NOMO-1 (cell line): ENCODE measurements at regions not wholly inside any gene's neighbourhood (a gene's known extent, or its start where the extent isn't known, plus 50 kb on each side); places are given as distances from the start of the nearest gene placed in this dataset.
"Not testable (repeated sequence)": the region's sequence is repeated elsewhere in the genome, so short reads cannot be mapped to it uniquely, and the experiment has no call there.

Source experiments
- DNase-seq, 2 experiments: peaks; one replicate each; lab custom pipeline; 2025; ENCODE audit not compliant: unreplicated experiment in 2 of 2; lab: John Stamatoyannopoulos, UW

DNA sequence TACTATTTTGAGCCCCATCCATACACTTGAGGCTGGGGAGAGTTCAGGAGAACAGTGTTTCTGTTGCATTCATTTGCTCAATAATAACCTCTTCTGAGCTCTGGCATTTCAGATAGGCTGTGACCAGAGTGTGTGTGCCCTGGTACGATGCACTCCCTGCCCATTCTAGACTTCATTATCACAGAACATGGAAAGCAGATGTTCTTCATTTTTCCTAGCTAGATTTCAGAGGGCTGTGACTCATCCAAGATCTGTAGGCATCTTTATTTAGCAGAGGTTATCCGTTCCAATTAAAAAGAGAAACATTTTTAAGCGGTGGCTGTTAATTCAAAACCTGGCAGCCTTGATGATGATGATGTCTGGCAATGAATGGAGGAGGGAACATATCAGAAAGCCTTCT, 228.8 kb upstream of the EEF2KMT start:
- no peak for DNase-seq

DNA sequence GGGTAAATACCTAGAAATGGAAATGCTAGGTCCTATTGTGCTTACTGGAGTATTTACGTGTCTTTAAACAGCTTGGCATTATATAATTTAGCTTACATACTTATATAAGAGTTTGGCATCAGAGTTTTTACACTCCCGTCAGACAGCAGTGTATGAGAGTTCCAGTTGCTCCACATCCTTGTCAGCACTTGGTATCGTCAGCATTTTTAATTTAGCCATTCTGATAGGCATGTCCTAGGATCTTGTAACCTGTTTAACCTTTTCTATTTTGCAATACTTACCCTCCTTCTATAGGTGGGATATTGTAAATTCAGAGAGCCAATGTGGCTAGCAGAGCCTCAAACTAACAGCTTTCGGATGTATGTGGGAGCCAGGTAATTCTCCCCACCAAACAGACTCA, 228.3 kb upstream of the EEF2KMT start:
- no peak for DNase-seq

DNA sequence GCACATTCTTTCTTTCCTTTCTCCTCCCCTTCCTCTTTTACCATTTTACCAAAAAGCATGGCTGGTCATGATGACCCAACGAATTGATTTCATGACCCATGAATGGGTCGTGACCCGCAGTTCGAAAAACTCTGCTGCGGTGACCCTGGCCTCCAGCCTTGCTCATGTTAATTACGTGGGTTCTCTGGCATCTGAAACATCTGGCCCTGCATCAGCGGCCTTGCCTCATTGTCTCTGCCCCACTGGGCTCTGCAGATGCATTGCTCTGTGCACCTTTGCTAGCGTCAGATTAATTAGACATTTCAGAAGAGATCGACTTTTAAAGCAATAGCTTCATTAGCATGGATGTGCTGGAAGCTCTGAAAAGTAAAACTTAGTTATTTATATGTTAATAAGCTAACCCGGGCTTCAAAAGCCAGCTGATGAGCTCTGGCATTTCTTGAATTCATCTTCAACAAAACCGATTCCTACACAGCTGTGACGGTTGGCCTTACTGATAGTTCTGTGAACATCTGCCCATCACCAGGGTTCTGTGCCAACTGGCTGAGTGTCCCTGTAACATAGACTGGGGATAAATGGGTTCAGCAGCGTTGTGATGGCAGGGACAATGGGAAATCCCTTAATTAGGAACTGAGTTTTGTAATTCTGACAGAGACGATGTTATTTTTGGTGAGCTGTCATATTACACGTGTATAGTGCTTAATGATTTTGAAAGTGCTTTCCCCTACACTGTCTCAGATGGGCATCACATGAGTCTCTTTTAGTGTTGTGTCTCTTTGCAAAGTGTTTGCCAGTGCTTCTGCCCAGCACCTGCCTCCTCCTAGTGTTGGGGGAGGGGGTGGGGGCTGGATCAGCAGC, 225.9 kb upstream of the EEF2KMT start:
- DNase-seq: no peak

DNA sequence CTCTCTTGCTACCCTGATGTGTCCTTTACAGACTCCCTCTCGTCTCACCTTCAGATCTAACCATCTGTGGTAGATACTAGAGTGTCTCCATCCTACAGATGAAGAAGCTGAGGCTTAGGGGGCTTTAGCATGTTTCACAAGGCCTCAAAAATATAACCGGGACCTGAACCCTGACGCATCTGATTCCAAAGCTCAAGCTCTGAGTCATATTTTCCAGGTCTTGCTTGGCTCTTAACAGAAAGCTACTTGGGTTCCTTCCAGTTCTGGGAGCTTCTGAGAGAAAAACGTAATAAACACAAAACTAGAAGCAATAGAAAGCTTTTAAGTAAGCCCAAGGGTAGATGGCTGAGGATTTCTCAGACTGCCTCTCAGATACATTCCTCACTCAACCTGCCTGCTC, 224.3 kb upstream of the EEF2KMT start:
- DNase-seq: no peak

DNA sequence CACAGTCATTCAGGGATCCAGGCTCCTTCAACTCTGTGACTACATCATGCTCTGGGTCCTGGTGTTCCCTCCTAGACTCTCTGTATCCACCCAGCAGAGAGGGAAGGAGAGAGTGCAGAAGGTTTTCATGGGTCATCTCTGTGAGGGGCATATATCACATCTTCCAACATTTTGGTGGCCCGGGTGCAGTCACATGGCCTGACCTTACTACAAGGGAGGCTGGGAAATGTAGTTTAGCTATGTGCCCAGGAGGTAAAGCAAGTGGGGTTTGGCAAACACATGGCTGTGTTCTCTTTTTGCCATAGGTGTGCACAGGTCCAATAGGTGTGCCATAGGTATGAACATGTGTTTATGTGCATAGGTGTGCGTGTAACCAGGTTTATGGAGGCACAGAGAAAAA, 222.2 kb upstream of the EEF2KMT start:
- no peak for DNase-seq

DNA sequence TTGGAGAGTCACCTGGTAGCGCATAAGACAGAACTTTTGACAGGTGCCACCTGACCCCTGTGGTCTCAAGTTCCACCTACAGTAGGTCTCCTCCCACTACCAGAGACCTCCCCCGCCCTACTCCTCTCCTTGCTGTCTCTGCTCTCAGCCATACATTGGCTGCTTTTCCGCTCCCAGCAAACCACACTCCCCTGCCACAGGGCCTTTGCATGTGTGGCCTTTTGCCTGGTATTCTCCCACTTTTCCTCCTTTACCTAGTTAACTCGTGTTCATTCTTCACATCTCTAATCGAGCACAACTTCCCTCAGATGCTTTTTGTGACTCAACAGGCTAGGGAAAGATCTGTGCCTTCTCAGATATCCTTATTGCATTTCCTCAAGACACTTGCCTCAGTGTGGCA, 218.3 kb upstream of the EEF2KMT start:
- no peak for DNase-seq

DNA sequence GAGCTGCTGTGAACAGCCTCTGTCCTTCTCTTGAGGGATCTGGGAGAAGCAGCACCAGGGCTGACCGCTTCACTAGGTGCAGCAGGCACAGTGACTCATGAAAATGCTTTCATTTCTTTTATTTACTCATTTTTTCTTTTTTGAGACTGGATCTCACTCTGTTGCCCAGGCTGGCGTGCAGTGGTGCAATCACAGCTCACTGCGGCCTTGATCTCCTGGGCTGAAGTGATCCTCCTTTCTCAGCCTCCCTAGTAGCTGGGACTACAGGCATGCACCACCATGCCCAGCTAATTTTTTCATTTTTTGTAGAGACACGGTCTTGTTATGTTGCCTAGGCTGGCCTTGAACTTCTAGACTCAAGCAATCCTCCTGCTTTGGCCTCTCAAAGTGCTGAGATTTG, 216.8 kb upstream of the EEF2KMT start:
- no peak for DNase-seq

DNA sequence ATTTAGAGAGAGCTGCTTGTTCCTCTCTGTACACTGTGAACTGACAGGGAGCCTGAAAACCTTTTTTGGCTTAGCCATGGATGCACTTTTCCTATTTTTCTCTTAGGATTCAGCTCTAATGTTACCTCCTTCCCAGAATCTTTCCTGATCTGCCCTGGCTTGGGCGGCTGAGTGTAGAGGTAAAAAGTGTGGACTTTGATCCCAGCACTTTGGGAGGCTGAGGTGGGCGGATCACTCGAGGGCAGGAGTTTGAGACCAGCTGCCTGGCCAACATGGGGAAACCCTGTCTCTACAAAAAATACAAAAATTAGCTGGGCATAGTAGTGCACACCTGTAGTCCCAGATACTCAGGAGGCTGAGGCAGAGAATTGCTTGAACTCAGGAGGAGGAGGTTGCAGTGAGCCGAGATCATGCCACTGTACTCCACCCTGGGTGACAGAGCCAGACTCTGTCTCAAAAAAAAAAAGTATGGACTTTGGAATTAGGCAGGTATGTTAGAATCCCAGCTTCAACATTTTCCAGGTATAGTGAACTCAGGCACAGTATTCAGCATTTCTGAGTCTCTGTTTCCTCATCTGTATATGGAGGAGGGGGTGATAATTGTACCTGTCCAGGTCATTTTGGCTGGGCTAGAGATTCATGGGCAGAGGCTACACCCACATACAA, 212.5 kb upstream of the EEF2KMT start:
- DNase-seq: no peak

DNA sequence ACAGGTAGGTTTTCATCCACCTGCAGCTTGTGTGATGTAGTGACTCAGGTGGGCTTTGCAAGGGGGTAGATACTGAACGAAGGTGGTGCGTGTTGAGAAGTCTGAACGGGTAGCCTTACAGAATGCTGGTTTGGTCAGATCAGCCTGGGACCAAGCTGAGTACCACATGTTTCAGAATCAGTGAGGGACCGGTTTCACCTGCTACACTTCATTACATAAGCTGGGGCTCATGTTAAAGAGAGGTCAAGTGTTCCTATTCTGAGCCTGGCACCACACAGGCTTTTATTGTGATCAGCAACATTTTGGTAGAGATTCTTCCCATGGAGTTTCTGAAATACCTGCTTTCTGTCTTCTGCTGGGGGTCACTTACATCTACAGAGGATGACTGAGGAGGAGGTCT, 207.4 kb upstream of the EEF2KMT start:
- no peak for DNase-seq

DNA sequence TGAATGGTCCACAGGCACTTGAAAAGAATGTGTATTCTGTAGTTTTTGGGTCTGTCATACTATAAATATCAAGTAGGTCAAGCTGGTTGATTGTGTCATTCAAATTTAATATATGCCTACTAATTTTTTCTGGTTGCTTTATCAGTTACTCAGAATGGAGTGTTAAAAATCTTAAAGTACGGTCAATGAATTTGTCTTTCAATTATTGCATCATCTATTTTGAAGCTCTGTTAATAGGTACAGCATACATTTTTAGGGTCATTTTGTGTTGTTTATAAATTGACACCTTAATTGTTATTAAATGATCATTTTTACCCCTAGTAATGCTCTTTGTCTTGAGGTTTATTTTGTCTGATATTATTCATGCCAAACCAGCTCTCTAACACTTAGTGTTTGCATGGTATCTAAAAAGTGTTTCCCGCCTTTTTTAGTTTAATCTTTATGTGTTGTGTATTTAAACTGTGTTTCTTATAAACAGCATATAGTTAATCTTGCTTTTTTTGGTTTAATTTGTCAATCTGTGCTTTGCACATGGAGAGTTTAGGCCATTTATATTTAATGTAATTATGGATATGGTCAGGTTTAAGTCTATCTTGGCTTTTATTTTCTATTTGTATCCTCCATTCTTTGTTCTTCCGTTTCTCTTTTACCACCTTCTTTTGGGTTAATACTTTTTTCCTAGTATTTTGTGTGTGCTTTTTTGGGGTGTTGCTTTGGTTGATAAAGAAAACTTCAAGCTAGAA, 204.9 kb upstream of the EEF2KMT start:
- DNase-seq: no peak

DNA sequence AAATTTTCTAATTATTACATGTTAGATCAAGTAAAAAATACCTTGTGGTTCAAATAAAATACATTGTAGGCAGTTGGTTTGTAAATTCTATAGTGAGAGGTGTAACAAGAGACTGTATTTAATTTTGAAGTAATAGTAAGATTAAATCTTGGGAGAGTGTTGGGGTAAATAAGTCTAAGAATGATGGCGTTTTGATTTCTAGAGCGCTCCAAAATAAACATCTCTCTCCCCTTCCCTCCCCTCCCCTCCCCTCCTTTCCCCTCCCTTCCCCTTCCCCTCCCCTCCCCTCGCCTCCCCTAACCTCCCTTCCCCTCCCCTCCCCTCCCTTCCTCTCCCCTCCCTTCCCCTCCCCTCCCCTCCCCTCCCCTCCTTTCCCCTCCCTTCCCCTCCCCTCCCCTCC, 200.6 kb upstream of the EEF2KMT start:
- no peak for DNase-seq

DNA sequence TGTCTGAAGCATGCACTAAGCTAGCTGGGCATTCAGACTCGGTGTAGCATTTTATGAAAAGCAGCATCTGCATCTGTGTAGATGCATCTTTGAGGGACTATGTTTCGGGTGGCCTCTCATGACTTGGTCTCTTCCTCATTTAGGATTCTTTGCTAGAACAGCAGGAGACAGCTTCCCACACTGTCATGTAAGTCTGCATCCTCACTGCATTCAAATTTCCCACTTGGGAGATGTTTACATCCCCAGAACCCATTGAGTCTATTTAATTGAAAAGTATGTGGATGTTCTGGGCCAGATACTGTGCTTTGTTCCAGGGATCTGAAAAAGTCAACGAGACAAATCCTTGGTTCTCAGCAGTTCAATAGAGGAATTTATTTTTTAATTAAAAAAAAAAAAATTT, 198.6 kb upstream of the EEF2KMT start:
- DNase-seq: no peak

DNA sequence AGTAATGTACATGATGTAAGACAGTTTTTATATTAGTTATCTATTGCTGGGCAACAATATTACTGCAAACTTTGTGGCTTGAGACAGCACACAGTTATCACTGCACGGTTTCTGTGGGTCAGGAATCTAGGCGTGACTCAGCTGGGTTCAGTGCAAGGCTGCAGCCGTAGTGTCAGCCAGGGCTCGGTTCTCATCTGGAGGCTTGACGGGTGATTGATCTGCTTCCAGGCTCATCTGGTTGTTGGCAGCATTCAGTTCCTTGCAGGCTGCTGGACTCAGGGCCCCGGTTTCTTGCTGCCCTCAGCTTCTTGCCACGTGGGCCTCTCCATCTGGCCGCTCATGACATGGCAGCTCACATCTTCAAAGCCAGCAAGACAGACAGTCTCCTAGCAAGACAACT, 197.7 kb upstream of the EEF2KMT start:
- DNase-seq: not testable (repeated sequence)

DNA sequence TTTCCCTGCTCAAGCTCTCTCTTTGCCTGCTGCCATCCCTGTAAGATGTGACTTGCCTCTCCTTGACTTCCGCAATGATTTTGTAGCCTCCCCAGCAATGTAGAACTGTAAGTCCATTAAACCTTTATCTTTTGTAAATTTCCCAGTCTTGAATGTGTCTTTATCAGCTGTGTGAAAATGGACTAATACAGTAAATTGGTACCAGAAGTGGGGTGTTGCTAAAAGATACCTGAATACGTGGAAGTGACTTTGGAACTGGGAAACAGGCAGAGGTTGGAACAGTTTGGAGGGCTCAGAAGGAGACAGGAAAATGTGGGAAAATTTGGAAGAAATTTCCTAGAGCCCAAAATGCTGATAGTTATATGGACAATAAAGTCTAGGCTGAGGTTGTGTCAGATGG, 184.6 kb upstream of the EEF2KMT start:
- not testable (repeated sequence) for DNase-seq

DNA sequence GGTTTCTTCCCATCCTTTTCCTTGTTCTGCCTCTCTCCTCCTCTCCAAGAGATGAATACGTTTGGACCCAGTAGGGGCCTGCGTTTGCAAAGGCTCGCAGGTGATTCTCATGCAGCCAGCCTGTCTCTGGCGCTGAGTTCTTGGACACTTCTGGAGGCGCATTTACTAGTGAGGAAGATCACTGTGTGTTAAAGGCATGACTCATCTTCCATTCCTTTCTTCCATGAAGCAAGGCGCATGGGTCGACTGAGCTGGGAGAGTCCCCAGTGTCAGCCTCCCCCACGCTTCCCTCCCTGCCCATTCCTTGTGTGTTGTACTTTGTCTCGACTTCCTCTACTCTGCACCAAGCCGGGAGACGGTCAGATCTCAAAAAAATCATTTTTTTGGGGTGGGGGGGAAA, 159.9 kb upstream of the EEF2KMT start:
- no peak for DNase-seq

DNA sequence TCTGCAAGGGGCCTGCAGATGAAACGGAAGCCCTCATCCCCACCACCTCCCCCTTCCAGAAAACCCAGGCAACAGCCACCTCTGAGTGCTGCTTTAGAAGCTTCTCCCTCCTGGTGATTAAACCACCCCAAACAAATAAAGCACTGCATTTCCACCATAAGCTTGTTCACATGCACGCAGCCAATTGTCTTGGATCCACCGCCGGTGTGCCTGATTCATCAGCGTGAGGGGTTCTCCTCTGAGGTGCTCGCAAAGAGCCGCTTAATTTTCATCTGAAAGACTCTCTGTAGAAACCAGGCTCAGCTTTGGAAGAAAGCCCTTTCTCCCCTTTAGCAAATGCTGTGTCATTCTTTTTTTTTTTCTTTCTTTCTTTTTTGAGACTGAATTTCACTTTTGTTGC, 155.2 kb upstream of the EEF2KMT start:
- no peak for DNase-seq

DNA sequence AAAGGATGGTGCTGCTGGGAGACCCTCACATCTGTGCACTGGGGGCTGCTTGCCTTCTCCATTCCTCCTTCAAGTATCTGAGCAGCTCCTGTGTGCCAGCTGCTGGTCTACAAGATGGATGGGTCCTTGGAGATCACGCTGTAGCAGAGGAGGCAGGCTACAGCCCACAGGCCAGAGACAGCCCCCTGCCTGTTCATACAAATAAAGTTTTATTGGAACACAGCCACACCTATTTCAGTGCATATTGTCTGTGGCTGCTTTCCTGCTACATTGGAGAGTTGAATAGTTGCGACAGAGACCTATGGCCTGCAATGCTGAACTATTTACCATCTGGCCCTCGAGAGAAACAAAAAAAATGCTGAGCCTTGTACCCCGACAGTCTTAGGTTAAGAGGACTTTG, 149.8 kb upstream of the EEF2KMT start:
- DNase-seq: not testable (repeated sequence)

DNA sequence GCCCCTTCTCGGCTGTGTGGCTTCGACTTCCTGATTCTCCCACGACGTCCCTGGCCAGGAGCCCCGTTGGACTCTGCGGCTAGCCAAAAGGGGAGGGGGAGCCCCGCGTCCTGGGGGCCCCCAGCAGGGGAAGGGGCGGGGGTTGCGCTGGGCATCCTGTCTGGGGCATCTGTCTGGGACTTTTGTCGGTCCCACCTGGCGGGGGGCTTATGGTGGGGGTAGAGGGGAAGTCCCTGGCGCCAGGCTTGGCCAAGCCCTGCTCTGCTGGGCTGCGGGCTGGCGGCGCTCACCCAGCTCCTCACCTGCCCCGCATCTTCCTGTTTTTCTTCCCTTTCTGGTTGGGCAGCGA, 142.7 kb upstream of the EEF2KMT start:
- DNase-seq: not testable (repeated sequence)

DNA sequence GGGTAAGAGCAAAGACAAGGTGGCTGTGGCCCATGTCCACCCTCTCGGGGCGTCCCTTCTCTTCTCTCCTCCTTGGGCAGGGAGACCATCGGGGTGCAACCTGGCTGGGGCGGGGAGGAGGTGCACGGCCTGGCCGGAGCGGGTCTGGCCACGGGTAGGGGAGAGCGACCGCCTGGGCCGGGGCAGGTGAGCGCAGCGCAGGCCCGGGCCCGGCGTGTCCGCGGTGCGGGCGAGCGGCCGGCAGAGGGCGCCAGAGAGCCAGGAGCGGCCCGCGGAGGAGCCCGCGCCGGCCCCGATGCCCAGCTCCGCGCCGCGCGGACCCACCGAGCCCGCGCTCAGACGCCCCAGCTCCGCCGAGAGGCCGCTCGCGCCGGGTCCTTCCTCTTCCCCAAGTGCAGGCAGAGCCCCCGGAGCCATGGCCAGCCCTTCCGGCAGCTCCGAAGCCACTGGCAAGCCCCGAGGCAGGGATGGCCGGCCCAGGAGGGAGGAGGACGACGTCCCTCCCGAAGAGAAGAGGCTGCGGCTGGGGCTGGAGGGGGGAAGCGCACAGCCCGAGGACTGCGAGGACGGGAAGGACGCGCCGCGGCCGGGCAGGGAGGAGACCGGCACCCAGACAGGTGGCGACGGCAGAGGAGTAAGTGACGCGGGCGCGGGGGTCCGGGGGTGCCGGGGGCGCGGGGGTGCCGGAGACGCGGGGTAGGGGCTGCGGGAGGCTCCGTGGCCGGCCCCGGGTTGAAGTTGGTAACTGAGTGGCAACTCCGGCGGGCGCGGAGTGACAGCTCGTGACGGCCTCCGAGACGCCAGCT, 142.1 kb upstream of the EEF2KMT start:
- peak in 1 of 2 experiments; percentile 17 for DNase-seq

DNA sequence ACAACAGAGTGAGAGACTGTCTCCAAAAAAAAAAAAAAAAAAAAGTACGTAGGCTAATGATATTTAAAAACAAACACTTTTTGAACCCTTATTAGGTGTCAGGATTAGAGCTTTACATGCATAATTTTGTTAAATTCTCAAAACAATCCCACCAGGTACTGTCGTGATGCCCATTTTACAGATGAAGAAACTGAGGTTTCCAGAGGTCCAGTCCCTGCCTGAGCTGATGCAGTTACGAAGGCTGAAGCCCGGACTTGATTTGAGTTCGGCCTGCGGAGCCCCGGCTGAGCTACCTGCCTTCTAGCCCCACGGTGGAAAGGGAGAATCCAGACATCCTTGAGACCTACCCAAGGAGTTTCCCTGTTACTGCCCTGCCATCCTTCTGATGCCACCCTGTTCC, 137.5 kb upstream of the EEF2KMT start:
- no peak for DNase-seq
